Transverse colon (tissue), 3 donors: ENCODE measurements at regions not wholly inside any gene's neighbourhood (a gene's known extent, or its start where the extent isn't known, plus 50 kb on each side); places are given as distances from the start of the nearest gene placed in this dataset.

Experiments used
- CTCF ChIP-seq, 5 experiments: fragments of 200-600 bp in 3 of 5; fragments of 450-650 bp in 2 of 5; sonication (generic) in 3 of 5; IDR thresholded peaks; 1 replicate in 2 of 5; 2 replicates in 3 of 5; pipeline ENCODE4 v1.5.1; 2016 to 2017; ENCODE audit warnings: antibody characterized with exemption in 5 of 5, inconsistent platforms in 3 of 5, mild to moderate bottlenecking in 2 of 5, moderate library complexity in 1 of 5
- EP300 ChIP-seq: sonication (generic); formaldehyde crosslinking; IDR thresholded peaks from one replicate; pipeline ENCODE4 v1.6.1; 2017; ENCODE audit warnings: antibody characterized with exemption, low read depth

GRCh38 chr3:154642145-154642544 lies 212.2 kb upstream of the GPR149 start:
- TF ChIP-seq EP300 = no peak
- TF ChIP-seq CTCF (IDR thresholded peaks at IDR 0.05) = no peak
